SH-SY5Y (cell line): ENCODE measurements at regions not wholly inside any gene's neighbourhood (a gene's known extent, or its start where the extent isn't known, plus 50 kb on each side); places are given as distances from the start of the nearest gene placed in this dataset.

Experiments
- GATA2 ChIP-seq: IDR thresholded peaks from 2 replicates; pipeline ENCODE4 v1.6.1; 2011; ENCODE audit warnings: mild to moderate bottlenecking, low read depth, low read length
- GATA3 ChIP-seq: IDR thresholded peaks from 2 replicates; pipeline ENCODE4 v1.6.1; 2011; ENCODE audit warnings: low read depth, mild to moderate bottlenecking, low read length, moderate library complexity

- no peak for TF ChIP-seq GATA3
- TF ChIP-seq GATA2, result no peak
Observed at GRCh38 chr1:169044971-169045370, 61.5 kb upstream of the ATP1B1 start.
